GM19351 (cell line): ENCODE measurements at regions not wholly inside any gene's neighbourhood (a gene's known extent, or its start where the extent isn't known, plus 50 kb on each side); places are given as distances from the start of the nearest gene placed in this dataset.
"Not testable (repeated sequence)": the region's sequence is repeated elsewhere in the genome, so short reads cannot be mapped to it uniquely, and the experiment has no call there.

Experiments
- ATAC-seq: cut with Tn5 transposase; IDR thresholded peaks from one replicate; pipeline ENCODE4 v1.9.1; 2021; ENCODE audit warnings: mild to moderate bottlenecking, moderate library complexity; ENCODE audit not compliant: unreplicated experiment

DNA sequence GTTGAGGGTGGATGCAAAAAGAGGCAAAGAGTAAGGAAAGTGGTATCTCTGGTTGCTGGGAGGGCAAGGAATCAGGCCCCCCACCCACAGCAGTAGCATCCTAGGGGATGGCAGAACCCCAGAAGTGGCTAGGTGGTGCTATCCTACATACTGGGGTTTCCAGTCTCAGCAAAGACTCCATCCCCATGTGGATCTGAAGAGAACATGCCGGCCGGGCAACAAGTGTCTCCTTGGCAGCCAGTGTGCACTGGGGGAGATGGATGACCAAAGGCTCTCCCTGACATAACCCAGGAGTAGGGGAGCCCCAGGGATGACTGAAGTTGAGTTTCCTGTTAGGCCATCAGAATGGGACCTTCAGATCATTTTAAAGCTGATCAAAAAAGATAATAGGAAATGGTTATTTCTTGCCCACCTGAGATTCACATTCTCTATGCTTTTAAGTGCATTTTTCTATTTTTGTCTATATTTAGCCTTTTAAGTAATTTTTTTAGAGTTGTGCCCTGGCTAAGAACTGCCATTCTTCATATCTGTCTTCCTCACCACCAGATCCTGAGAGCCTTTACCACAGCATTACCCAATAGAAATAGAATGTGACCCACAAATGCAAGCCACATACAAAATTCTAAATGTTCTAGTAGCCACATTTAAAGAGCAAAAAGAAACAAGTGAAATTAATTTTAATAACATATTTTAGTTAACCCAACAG, 78.7 kb upstream of the SMIM23 start:
- no peak for ATAC-seq

DNA sequence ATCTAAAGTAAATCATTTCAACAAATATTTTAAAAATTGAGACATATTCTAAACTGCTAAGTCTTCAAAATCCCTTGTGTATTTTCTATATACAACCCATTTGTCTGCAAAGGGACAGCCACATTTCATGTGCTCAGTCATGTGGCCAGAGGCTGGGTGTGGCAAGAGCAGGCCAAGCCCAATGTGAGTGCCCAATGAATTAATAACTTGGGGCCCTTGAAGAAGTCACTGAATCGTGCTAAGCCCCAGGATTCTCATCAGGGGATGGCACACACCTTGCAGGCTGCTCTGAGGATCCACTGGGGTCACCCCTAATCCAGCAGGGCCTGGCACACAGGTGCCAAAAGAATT, 78.2 kb upstream of the SMIM23 start:
- no peak for ATAC-seq

- no peak for ATAC-seq
Observed at GRCh38 chr5:171709930-171710329, 75.7 kb upstream of the SMIM23 start.

- no peak for ATAC-seq
Observed at GRCh38 chr5:171710451-171711024, 75.1 kb upstream of the SMIM23 start.

DNA sequence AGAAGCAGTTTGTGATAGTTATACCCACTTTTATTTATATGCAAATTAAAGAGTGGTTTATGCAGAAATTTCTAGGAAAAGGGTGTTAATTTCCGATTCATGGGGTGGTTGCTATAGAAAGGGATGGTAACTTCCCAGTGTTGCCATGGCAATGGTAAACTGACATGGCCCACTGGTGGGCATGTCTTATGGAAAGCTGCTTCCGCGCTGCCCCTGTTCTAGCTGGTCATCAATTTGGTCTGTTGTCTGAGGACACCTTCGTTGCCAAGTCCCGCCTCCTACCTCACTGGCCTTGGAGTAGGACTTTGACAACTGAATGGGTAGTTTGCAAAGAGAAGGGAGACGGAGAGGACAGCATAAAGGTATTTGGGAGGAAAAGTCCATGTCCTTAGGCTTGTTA, 74.0 kb upstream of the SMIM23 start:
- ATAC-seq, result no peak

GRCh38 chr5:171712616-171713015, 73.0 kb upstream of the SMIM23 start:
- no peak for ATAC-seq

GRCh38 chr5:171713152-171713551, 72.5 kb upstream of the SMIM23 start:
- ATAC-seq, result no peak

DNA sequence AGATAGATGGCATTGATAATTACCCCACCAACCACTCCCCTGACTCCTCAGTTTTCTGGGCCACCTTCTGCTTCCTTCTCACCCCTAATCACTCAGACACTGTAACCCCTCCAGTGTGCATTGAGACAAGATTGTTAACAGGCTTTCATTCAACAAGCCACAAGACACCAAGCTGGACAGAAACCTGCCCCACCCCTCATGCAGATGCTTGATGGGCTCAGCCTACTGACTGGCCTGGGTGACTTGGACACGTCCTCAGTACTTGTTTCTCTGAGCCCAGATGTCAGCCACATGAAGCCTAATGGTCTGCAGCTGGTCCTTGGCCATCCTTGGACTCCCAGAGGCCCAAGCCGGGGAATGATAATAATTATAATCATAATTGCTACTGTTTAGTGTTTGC, 71.4 kb upstream of the SMIM23 start:
- ATAC-seq, result no peak

DNA sequence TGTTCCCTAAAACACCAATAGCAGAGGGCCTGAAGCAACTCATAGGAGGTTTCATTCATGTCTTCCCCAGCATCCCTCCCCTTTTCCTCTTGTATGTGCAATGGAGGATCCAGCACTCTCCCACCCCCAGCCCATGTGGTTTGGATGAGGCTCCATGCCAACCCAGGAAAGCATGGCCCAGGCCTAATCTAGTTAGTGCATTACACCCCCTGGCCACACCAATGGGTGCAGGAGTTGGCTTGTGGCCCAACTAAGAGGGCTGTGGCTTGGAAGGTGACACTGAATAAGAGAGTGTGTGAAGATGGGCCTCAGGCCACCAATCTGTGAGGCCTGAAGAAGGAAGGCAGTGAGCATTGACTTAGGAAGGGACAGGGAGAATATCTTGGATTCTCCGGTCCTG, 70.8 kb upstream of the SMIM23 start:
- no peak for ATAC-seq

- no peak for ATAC-seq
Observed at GRCh38 chr5:171715551-171715950, 70.1 kb upstream of the SMIM23 start.

DNA sequence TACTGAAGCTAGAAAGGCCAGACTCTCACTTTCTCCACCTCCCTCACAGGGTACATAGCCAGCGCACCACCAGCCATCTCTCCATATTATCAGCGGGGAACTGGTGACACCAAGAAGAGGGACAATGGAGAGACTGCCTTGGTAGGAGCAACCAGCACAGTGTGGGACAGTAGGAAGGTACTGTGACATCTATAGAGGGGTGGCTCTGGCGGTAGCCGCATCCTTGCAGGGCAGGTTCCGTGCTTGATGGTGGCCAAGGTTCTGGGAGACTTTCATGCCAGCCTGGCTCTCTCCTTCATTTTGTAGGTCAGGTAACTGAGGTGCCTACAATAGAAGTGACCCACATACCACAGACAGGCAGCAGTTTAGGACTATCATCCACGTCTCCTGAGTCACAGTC, 65.5 kb upstream of the SMIM23 start:
- no peak for ATAC-seq

DNA sequence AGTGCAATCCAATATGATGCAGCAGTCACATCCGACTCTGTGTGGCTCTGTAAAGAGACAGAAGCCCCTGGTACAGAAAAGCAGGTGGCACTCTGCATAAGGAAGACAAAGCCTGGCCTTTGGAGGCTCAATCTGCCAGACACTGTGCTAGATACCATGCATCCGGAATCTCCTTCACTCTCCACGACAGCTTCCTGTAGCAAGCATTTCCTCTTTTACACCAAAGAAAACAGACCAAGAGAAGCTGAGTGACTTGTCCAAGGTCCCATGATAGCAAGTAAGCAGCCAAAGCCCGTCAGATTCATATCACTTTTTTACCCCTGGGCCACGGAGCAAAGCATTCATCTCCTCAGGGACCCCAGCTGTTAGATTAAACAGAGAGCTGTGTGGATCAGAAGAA, 64.2 kb upstream of the SMIM23 start:
- ATAC-seq, result no peak

DNA sequence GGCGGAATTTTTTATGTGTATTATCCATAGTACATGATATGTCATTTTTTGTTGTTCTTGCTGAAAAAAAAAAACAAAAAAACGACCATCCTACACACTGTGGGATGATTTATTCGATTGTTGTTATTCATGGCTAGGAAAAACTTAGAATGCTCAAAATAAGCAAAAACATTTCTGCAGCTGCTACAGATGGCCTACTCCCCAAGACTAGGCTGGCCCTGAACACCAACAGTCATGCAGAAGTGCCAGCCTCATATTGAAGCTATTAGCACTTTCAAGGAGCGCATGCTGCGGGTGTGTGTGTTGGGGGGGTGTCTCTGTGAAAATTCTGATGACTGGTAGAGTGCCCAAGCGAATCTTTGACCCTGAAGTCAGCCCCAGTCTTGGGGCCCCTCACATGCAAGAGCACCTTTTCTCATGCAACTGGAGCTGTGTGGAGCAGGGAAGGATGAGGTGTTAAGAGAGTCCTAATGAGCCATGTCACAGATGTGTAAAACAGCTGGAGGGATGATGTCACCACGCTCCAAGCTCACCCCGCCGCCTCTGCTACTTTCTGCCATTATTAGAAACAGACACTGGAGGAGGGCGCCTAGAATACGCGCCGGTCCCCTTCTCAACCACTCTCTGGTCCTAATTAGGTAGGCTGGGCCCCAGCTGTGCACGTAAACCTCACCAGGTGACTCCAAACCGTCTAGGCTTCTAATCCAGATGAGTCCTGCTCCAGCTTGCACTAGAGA, 61.0 kb upstream of the SMIM23 start:
- ATAC-seq, result no peak

DNA sequence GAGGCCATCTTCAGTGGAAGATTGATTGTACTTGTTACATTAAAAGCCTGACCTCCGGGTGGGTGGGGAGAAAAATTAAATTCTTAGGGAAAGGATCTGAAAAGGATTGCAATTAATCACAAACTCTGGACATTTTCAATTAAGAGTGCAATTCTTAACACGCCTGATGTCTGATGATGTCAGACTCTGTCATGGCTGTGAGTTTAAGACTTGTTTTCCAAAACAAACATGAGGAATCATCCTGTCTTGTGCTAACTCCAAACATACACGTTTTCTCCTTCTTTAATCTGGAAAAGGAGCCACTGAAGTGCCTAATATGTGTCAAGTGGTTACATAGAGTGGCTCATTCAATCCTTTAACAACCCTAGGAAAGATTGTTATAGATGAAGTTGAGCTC, 60.4 kb upstream of the SMIM23 start:
- ATAC-seq, result no peak

- not testable (repeated sequence) for ATAC-seq
Observed at GRCh38 chr5:171726819-171727218, 58.8 kb upstream of the SMIM23 start.

GRCh38 chr5:171728686-171729085, 56.9 kb upstream of the SMIM23 start:
- no peak for ATAC-seq
